ENCODE measurements at regions not wholly inside any gene's neighbourhood (a gene's known extent, or its start where the extent isn't known, plus 50 kb on each side); places are given as distances from the start of the nearest gene placed in this dataset.

DNA sequence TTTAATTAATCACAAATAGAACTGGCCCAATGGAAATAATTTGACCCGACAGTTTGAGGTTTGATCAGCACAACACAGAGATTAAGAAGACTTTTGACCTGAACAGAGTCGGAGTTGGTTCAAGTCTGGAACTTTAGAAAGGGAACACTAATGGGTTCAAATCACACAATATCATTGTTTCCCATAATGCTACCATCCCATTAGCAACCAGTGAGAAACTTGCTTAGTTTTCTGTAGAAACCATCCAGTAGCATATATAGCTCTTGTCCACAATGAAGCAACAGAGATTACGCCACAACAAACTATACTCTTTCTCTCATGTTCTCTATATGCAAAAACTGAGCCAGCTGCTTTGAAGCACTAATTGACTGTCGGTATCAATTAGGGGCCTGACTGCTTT, 376.9 kb upstream of the SPRY2 start:
- intact Hi-C loops (cut with micrococcal nuclease): loop anchor here (1.0 kb wide), 1 partner anchor 15 kb away; no protein-coding TSS in a partner anchor
- ChIA-PET CTCF (no interaction called here), POLR2A (no interaction called here)
- ATAC-seq (ENCODE audit: low read depth) (no peak), DNase-seq (no peak)
- TF ChIP-seq, protein P1, sequence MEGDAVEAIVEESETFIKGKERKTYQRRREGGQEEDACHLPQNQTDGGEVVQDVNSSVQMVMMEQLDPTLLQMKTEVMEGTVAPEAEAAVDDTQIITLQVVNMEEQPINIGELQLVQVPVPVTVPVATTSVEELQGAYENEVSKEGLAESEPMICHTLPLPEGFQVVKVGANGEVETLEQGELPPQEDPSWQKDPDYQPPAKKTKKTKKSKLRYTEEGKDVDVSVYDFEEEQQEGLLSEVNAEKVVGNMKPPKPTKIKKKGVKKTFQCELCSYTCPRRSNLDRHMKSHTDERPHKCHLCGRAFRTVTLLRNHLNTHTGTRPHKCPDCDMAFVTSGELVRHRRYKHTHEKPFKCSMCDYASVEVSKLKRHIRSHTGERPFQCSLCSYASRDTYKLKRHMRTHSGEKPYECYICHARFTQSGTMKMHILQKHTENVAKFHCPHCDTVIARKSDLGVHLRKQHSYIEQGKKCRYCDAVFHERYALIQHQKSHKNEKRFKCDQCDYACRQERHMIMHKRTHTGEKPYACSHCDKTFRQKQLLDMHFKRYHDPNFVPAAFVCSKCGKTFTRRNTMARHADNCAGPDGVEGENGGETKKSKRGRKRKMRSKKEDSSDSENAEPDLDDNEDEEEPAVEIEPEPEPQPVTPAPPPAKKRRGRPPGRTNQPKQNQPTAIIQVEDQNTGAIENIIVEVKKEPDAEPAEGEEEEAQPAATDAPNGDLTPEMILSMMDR (IDR thresholded peaks at IDR 0.05): no peak
- Mint-ChIP-seq H3K9me3 (peaks cover 11% of the 10 kb centered on the region), H3K4me3 (no peak overlapping the region), H3K27ac (no peak overlapping the region), H3K36me3 (ENCODE audit: low read depth) (no peaks in the 10 kb centered on the region), H3K27me3 (no peaks in the 10 kb centered on the region), H3K4me1 (peaks cover 7% of the 10 kb centered on the region)

DNA sequence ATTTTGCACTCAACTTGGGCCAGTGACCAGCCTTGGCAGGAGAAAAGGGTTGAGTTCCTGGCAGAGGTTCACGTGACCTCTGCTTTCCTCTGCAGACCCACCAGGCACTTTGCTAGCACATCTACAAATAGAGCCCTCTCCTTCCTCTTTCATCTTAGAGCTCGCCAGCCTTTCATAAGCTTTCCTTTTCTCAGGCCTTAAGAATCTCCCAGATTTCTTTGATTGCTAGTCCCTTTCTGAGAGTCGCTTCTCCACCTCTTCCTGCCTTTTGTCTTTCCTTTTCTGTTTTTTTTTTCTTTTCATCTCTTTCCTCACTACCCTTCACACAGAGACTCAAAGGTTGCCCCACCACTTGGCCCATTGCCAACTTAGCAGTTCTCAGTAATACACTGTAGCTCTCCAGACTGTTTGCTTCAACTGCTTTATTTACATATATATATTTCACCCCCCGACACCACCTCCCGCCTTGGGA, 375.7 kb upstream of the SPRY2 start:
- POLR2A ChIA-PET: no interaction called here
- no peak for DNase-seq
- peak overlapping the region; percentile 47 for H3K4me3 Mint-ChIP-seq

DNA sequence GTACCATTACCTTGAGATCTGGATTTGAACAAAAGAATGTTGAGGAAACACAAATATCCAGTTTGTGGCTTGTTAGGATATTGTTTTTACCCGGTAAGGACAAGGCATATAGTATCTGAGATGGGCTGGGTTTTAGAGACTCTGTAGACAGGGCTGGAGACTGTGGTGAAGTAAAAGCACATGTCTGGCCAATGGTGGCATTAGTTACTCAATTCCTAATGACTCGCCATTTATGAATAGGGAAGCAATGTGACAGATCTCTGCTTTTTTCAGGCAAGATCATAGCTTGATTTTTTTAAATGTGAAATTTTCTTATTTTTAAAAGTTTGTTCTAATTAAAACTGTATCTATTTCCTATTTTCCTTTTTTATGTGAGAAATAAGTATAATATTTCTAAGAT, 371.1 kb upstream of the SPRY2 start:
- TF ChIP-seq, protein P1 (IDR thresholded peaks at IDR 0.05): no peak
- Mint-ChIP-seq H3K27me3 (no peaks in the 10 kb centered on the region), H3K27ac (no peak overlapping the region), H3K4me1 (peaks cover 7% of the 10 kb centered on the region), H3K4me3 (no peak overlapping the region), H3K36me3 (ENCODE audit: low read depth) (no peaks in the 10 kb centered on the region), H3K9me3 (peaks cover 11% of the 10 kb centered on the region)
- POLR2A ChIA-PET: no interaction called here
- DNase-seq (no peak), ATAC-seq (ENCODE audit: low read depth) (no peak)
- CTCF ChIA-PET: no interaction called here
- intact Hi-C loops (cut with micrococcal nuclease): no loop called here

More for the DNA sequence above, 375.7 kb upstream of the SPRY2 start:
- no peaks in the 10 kb centered on the region for H3K27me3 Mint-ChIP-seq
- peaks cover 11% of the 10 kb centered on the region for H3K9me3 Mint-ChIP-seq
- peak overlapping the region; percentile 43 for H3K27ac Mint-ChIP-seq
- H3K36me3 Mint-ChIP-seq (ENCODE audit: low read depth): no peaks in the 10 kb centered on the region
- TF ChIP-seq, protein P1 (IDR thresholded peaks at IDR 0.05): no peak
- CTCF ChIA-PET: interaction anchor here (0.6 kb wide), 1 partner anchor 261 kb away, joined by 3 read pairs; no protein-coding TSS in a partner anchor
- peaks cover 7% of the 10 kb centered on the region for H3K4me1 Mint-ChIP-seq
- intact Hi-C loops (cut with micrococcal nuclease): no loop called here
- no peak for ATAC-seq (ENCODE audit: low read depth)

DNA sequence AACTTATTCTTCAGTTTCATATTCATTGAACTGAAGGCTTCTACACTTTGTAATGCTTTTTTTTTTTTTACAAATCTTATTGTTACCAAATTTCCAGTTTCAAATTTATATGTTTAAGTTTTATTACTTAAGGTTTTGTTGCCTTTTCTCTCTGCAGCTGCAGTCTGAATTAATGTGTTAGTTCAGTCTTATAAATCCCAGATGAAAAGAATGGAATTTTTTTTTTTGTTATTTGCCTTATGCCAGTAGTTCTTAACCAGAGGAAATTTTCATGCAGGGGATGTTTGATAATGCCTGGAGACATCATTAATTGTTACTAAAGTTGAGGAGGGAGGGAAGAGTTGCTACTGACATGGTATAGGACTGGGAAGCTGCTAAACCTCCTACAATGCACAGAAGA, 367.9 kb upstream of the SPRY2 start:
- no peaks in the 10 kb centered on the region for H3K36me3 Mint-ChIP-seq (ENCODE audit: low read depth)
- POLR2A ChIA-PET: no interaction called here
- no peaks in the 10 kb centered on the region for H3K27me3 Mint-ChIP-seq
- ATAC-seq (ENCODE audit: low read depth) (no peak), DNase-seq (no peak)
- no peaks in the 10 kb centered on the region for H3K4me1 Mint-ChIP-seq
- TF ChIP-seq, protein P1 (IDR thresholded peaks at IDR 0.05): no peak
- intact Hi-C loops (cut with micrococcal nuclease): no loop called here
- H3K9me3 Mint-ChIP-seq: peaks cover 6% of the 10 kb centered on the region
- H3K27ac Mint-ChIP-seq: no peak overlapping the region
- CTCF ChIA-PET: no interaction called here
- no peak overlapping the region for H3K4me3 Mint-ChIP-seq

DNA sequence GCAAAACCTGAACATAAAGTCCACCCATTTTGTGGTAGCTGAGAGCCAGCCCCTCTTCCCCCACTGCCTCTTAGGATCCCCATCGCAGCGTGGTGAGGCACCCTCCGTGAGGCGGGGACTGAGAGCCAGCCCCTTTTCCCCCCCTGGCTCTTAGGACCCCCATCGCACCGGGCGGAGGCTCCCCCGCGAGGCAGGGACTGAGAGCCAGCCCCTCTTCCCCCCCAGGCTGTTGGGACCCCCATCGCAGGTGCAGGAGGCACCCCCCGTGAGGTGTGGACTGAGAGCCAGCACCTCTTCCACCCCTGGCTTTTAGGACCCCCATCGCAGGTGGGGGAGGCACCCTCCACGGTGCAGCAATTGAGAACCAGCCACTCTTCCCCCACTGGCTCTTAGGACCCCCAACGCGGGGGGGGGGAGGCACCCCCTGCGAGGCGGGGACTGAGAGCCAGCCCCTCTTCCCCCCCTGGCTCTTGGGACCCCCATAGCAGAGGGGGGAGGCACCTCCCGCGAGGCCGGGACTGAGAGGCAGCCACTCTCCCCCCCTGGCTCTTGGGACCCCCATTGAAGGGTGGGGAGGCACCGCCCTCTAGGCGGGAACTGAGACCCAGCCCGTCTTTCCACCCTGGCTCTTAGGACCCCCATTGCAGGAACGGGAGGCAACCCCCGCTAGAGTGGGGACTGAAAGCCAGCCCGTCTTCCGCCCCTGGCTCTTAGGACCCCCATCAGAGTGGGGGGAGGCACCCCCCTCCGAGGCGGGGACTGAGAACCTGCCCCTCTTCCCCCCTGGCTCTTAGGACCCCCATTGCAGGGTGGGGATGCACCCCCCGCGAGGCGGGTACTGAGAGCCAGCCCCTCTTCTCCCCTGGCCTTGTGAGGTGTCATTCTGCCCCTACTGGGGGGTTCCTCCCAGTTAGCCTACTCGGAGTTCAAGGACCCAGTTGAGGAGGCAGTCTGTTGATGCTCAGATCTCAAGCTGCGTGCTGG, 366.4 kb upstream of the SPRY2 start:
- no peak overlapping the region for H3K27ac Mint-ChIP-seq
- TF ChIP-seq, protein P1 (IDR thresholded peaks at IDR 0.05): no peak
- POLR2A ChIA-PET: no interaction called here
- H3K9me3 Mint-ChIP-seq: no peaks in the 10 kb centered on the region
- no peak overlapping the region for H3K4me3 Mint-ChIP-seq
- DNase-seq: no peak
- CTCF ChIA-PET: no interaction called here
- H3K36me3 Mint-ChIP-seq (ENCODE audit: low read depth): no peaks in the 10 kb centered on the region
- no peaks in the 10 kb centered on the region for H3K4me1 Mint-ChIP-seq
- no peak for ATAC-seq (ENCODE audit: low read depth)
- intact Hi-C loops (cut with micrococcal nuclease): no loop called here
- no peaks in the 10 kb centered on the region for H3K27me3 Mint-ChIP-seq
